HG03432 (cell line): ENCODE measurements at regions not wholly inside any gene's neighbourhood (a gene's known extent, or its start where the extent isn't known, plus 50 kb on each side); places are given as distances from the start of the nearest gene placed in this dataset.
"Not testable (repeated sequence)": the region's sequence is repeated elsewhere in the genome, so short reads cannot be mapped to it uniquely, and the experiment has no call there.

Source experiments
- ATAC-seq: cut with Tn5 transposase; IDR thresholded peaks from one replicate; pipeline ENCODE4 v1.9.1; 2021; ENCODE audit warnings: mild to moderate bottlenecking, moderate library complexity; ENCODE audit not compliant: unreplicated experiment

DNA sequence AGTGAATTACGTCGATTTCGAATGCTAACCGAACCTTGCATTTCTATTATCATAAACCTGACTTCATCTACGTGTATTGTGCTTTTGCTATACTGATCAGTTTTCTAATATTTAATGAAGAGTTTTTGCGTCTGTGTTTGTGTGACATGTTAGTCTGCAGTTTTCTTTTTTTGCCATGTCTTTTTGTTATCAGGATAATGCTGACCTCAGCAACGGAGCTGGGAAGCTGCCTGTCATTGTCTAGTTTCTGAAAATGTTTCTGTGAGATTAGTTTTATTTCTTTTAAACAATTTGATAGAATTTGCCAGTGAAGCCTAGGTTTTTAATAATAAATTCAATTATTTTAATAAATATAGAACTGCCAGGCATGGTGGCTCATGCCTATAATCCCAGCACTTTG is 139.3 kb downstream of the LAT start:
- not testable (repeated sequence) for ATAC-seq

DNA sequence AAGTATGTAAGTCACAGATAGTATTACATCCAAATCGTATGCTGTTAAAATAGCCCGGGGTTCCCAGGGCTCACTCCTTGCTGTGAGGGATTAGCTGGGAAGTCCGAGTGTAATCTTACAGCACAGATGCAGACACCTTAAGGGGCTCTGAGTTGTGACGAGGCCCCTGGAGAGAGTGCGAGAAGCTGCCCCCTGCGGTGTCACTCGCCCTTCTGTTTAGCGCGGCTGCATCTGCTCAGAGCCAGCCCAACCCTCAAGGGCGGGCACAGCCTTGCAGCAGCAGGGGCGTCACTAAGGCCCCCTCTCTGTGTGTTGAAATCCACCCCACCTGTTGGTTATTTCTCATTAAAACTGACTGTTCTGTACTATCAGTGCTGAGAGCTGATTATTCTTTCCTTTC is 135.8 kb downstream of the LAT start:
- not testable (repeated sequence) for ATAC-seq

DNA sequence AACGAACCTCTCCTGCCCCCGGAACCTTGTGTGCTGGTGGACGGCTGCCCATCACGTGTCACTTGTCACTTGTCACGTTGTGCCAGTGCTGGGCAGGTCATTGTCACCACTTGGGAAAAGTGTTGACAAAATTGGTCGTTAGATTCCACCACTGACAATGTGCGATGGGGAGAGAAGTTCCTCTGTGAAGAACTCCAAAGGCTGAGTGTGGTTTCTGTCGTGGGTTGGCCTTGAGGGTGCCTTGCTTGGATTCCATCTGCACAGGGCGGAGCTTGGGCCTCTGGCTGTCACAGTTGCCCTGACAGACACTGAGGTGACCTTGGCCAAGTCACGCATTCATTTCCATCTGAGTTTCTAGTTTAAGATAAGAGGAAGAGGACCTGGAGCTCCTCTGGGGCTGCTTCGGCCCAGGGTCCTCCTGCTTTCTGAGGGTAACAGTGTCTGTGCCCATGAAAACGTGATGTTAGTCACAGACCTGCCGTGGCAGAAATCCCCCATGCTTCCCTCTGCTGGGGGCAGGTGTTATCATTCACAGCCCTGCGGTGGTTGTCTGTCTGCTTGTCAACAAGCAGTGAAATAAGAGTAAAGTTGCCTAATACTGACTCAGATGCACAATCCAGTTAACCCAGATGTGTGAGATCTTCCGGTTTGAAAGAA is 133.6 kb downstream of the LAT start:
- ATAC-seq = not testable (repeated sequence)

DNA sequence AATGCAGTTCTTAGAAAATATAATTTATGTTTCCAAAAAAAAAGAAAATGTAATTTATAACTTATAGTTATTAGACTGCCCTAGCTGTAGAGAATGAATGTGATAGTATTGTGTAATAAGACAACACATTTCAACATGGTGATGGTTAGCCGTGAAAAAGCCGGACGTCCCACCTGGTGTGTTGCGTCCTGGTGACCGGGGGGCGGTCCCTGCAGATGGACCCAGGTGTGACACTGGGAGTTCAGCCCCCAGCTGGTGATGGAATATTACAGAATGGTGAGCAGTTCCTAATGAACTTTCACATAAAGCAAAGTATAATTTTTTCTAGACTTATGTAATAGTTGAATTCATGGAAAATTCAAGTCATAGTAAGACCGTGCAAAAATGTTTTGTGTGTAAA is 132.8 kb downstream of the LAT start:
- no peak for ATAC-seq

DNA sequence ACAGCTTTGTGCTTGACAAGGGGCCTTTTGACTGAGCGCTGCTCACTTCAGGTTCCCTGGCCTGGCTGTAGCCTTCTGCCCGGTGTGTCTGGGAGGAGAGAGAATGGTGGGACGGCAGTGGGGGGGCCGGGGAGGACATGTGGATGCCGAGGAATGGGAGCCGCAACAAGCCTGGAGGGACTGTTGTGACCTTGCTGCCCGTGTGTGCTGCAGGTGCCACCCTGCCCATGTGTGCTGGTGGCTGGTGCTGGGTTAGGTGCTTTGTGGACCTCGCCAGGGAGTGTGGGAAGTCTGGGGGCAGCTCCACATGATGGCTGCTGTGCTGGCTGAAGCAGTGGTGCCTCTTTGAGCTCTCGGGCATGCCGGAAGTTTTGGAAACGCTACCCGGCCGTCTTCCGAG is 132.1 kb downstream of the LAT start:
- no peak for ATAC-seq

DNA sequence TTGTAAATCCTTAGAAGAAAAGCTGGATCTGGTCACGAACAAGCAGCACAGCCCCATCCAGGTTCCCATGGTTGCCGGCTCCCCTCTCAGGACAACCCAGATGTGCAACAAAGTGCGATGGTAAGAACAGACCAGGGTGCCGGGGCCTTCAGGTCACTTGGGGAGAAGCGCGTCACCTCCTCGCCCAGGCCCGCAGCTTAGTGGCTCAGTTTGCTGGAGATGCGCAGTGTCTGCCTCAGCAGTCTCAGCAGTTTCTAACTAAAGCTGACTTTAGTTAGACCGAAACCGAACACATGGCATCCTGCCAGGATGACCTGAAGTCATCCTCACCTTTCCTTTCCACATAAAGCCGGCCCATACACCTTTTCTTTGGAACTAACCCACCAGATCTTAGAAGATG is 131.4 kb downstream of the LAT start:
- ATAC-seq = not testable (repeated sequence)

DNA sequence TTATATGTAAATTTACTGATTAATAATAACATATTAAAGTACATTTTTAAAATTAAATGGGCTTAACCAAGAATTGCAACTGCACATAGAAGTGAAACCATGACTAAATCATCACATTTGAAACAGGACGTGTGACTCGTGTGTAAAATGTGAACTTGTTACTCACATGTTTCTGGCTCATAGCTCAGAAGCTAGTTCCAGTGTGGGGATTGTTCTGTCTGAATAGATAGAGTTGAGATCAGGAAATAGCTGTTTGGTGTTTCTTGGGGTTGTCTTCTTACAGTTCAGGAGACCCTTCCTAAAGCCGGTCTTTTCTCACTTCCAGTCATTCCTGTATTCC is 130.9 kb downstream of the LAT start:
- ATAC-seq = peak; percentile 48

DNA sequence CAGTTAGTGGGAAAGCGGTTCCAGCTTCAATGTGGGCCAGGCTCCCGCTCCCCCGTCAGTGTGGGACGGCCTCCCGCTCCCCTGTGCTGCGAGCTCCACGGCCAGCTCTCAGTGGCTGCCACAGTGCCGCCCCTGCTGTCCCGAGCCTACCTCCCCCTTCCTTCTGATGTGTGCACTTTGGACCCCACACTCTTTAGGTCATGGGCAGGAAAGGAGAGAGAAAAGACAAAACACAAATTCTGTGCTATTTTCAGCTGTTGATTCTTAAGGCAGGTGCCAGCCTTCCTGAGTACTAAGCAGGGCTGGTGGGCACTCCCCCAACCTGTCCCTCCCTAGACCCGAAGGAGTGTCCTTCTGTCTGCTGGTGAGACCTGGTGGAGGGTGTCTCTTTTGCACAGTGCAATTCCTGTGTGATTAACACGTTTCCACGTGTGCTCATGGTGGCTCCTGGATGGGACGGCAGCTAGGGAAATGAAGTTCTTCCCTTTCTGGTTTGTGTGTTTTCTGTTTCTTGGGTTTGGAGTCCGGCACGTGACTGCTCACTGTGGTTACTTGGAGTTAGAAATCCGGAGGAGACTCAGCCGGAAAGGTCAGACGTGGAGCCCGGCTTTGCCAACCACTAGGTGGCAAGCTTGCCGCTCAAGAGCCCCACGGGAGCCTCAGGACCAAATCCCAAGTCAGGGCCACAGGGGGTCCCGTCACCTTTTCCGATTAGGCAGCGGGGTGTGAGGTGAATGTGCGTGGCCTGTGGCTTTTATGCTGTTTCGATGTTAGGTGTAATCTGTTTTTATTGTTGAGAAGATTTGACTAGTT is 130.3 kb downstream of the LAT start:
- ATAC-seq = peak; percentile 26

DNA sequence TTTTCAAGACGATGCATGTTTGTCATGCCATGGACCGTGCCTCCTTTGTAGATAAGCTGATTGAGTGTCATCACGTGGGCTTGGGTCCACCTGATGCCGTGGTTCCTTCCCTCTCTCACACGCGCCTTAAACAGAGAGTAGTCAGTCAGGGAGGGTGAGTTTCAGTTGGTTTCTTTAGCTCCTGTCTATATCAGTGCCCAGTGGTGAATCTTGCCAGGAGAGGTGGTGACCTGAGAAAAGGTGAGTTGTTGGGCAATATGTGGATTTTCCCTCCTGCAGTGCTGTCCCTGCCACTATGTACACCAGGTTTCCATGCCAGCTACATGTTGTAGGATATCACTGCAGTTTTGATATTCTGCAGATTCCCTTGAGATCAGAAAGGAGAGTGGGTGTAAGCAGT is 129.7 kb downstream of the LAT start:
- ATAC-seq = no peak

DNA sequence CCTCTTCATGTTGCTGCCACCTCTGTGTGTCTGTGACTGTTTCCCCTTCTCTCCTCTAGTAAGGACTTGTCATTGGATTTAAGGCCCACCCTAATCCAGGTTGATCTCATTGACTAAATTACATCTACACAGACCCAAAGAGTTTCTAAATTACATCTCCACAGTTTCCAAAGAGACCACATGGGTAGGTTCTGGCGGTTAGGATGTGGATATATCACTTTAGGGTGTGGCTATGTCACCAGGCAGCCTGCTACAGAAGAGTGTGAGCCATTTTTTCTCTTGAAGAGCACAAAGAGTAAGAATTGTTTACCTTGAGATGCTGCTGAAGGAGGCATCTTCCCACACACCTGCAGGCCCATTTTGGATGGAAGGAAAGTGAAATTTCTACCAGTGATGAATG is 128.6 kb downstream of the LAT start:
- not testable (repeated sequence) for ATAC-seq

DNA sequence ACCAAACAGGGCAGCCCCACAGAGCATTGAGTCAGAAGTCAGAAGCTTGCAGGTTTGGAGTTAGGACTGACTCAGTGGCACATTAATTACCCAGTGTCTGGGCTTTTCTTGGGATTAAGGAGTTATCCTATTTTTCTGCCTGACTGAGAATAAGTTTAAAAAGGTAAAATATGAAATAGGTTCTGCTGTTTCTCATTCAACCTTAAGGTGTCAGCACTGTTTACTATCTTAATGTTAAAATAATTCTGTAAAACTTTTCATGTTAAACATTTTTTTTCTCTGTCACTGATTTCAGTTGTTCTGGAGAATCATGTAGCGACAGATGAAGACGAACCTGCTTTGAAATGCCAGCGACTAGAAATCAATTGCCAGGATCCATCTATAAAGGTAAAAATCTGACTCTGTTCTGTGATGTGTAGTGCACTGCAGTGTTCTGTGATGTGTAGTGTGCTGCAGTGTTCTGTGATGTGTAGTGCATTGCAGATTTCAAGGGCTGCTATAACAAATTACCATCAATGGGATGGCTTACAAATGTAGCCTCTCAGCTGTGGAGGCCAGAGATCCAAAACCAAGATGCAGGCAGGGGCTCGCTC is 128.0 kb downstream of the LAT start:
- no peak for ATAC-seq

DNA sequence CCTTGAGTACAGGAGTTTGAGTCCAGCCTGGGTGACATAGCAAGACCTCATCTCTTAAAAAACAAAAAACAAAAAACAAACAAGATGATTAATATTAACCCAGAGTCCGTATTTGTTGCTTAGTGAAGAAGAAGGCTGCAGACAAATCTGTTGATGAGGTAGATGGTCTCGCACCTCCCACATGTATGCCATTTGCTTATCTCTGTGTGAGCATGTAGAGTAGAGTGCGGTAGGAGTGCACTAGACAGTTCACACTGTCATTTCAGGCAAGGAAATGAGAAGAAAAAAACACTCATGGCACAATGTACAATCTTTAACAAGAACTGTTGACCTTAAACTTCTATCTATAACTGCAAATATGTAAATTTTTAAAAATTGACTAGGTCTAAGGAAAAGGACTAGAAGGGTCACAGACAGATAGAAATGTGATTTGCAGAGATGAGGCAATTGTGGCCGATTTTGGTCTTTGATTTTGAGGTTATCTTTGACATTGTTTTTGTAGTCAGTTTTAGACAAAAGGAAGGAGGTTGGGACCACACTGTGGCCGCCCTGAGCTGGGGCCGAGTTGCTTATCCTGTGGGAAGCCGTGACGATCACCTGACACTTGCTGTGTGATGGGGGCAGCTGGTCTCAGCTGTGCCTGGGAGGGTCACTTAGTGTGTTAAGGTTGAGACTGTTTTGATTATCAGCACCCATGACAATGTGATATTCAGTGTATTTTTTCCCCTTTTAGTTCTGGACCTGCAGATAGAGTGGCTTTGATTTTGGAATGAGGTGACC is 127.2 kb downstream of the LAT start:
- ATAC-seq = not testable (repeated sequence)

DNA sequence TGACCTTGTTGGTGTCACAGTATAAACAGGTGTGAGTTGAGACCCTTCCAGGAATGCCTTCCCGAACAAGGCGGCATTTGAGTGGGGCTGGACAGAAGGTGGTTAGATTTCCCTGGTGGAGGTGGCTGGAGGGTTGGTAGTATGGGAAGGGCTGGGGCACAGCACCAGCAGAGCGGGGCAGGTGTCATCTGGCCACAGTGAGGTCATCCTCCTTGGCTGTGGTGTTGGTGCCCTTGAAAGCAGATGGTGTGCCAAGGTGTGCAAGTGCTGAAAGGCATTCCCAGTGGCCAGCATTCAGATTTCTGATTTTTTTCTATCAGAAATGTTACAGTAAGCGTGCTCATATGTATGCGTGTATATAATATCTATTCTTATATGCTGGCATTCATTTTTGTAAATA is 126.6 kb downstream of the LAT start:
- no peak for ATAC-seq

DNA sequence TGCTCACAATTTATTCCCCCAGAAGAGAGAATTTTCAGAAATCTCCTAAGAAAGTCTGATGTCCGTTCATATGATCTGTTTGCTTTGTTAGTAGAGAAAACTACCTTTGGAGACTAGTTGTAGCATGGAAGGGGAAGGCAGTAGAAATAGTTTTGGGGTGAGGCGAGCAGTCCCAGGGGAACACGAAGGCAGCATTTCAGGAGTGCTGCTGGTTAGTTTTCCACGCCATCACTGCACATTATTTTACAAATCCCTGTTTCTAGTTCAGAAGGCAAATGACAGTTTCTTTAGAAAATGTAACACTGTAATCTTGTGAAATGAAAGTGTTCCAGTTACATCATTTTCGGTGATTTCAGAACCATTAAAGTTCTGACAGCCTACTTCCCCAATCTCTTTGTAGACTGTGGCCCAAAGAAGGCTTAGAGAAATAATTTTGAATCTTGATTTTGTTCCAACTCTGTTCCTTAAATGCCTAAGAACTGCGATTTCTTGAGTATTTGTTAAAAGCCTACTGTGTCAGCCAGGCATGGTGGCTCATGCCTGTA is 123.8 kb downstream of the LAT start:
- not testable (repeated sequence) for ATAC-seq

DNA sequence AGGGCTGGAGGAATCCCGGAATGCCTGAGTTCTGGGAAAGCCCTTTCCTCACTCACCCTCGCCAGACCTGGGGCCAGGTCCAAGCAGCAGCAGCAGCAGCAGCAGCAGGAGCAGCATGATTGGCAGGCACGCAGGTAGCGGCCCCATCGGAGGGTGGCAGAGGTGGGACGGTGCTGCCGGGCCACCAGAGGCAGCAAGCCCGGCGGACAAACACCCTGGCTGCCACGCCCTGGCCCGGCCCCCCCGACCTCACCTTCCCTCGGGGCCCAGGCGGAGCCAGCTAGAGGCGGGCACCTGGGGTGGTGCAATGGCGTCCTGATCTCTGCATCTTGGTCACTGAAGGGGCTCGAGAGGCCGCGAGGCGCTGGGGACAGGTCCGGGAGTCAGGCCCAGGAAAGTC is 122.4 kb downstream of the LAT start:
- ATAC-seq = no peak

DNA sequence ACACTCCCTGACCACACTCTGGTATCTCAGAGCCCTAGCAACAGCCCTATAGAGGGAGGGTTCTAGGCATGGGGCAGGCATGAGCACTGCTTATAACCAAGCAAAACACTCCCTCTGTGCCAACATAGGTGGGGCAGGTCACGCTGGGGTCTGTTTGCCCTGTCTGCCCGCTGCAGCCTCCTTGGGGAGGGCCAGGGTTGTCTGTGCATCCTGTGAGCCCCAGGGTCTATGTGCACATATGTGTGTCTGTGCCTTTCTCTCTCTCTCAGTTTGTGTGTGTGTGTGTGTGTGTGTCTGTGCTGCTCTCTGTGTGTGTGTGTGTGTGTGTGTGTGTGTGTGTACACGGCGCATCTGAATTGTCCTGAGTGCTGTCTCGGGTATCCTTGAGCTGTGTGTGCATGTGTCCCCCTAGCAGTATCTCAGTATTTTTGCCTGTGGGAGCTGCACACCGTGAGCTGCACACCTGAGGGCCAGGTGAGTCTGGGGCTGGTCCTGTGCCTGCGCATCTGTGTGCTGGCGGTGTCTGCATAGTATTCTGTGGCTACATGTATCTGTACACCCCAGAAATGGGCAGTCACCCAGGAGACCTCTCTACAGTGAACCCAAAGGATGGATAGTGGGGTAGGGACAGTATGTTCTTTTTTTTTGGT is 121.5 kb downstream of the LAT start:
- ATAC-seq = not testable (repeated sequence)

DNA sequence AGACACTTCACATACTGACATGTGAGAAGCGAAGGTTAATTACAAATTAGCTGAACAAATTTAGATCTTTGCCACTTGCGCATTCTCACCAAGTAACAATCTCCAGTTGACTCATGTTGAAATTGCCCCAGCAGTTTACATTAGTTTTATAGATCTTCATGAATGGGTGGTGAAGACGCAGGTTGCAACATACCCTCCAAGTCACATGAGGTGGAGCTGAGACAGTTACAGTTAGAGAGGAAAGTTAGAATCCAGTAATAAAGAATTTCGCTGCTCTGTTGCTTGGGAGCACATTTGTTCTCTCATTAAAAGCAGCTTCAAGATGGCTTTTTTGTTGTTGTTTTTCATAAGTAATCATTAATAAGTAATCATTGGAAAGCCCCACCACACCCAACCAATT is 119.7 kb downstream of the LAT start:
- ATAC-seq = not testable (repeated sequence)

DNA sequence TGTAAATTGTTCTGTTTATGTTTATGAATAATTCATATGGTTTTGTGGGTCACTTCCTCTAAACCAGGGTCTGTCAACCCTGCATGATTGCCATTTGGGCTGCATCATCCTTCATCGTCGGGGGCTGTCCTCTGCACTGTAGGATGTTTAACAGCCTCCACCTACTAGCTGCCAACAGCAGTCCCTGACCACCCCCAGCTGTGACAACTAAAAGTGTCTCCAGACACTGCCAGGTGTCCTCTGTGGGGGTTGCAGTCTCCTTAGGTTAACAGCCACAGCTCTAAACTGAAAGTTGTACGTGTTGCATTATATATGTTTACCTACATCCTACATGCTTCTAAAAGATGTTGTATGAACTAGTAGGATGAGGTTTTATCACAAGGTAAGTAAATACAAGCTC is 113.1 kb downstream of the LAT start:
- ATAC-seq = not testable (repeated sequence)

DNA sequence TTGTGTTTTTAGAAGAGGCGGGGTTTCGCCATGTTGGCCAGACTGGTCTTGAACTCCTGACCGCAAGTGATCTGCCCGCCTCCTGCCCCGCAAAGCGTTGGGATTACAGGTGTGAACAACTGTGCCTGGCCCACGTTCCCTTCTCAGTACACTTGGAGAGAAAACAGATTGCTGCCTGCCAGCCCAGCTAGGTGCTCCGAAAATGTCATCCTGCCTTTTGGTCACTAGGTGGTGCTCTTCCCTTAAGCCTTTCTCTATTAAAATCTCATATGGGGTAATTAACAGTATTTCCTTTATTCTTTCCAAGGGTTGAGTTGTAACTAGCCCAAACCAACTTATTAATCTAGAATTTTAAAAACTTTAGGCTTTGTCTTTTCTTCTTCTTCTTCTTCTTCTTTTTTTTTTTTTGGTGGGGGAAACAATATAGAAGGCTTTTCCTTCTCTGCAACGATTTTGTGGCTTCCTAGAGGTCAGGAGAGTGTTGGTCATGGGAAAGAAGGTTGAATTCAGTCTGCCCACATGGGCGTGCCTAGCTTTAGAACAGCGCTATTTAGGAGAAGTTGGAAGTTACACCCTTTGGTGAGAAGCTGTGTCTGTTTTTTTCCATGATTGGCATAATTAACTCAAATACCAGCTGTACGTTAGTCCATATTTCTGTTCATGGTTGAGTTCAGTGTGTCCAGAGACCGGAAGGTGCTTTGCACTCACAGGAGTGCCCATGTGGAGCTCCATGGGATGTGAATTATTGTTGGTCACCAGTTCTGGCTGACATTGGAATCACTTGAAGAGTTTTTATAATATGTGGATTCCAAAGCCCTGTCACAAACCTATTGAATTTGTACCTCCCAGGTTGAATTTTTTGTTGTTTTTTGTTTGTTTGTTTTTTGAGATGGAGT is 110.1 kb downstream of the LAT start:
- peak; percentile 44 for ATAC-seq

DNA sequence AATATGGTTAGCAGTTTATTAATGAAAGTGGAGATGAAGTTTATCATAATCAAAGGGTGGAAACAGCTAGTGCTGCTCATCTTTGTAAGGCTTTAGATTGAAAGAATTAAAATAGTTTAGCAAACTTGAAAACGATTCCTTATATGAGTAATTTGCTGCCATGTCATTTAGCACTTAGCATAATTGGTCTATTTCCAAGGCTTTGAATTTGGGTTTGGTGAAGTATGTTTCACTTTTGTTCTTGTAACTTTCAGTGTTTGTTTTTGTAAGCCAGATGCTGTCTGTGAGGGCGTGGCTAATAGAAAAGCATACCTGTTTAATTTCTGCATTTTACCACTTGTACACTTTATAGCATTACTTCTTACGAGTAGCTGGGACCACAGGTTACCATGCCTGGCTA is 109.5 kb downstream of the LAT start:
- ATAC-seq = not testable (repeated sequence)
